Dermis blood vessel endothelial cell (primary cell): ENCODE measurements at regions not wholly inside any gene's neighbourhood (a gene's known extent, or its start where the extent isn't known, plus 50 kb on each side); places are given as distances from the start of the nearest gene placed in this dataset.

Source experiments
- DNase-seq: peaks from one replicate; pipeline ENCODE4 v3.0.0; 2010

- DNase-seq = no peak
Measured at GRCh38 chr1:170318736-170319135, 173.0 kb downstream of the NTMT2 start.

- DNase-seq = no peak
Measured at GRCh38 chr1:170321113-170321512, 175.4 kb downstream of the NTMT2 start.

DNA sequence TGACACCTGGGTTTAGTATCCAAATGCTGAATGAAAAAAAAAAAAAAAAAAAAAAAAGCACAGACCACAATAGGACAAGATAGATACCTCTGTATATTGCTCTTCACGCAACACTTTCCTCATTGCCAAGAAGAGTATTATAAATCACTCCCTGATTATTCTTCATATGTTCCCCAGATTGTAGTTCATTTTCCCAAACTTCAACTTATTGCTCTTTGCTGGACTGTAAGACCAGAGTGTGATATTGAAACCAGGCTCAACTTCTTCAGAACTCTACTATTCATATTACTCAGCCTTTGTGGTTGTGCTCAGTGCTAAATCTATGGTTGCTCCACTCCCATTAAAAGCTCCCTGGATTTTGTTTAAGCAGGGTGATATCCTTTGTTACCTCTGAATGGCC is 180.4 kb downstream of the NTMT2 start:
- DNase-seq = no peak

DNA sequence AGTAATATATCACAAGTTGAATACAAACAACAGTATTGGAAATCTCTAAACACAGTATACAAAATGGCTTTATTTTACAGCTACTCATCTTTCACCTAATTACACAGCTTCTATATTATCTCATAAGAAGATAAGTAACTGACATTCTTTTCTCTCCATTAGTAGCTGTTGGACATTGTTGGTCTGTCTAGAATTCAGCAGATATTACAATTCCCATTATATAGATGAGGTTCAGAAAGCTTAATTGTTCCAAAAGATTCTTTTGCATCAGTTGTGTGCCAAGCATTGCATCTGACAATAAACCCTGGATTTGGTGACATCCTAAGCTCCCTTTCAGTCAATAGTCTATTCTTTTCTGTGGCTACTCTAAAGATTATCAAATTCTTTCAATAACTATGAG is 187.0 kb downstream of the NTMT2 start:
- DNase-seq = no peak

DNA sequence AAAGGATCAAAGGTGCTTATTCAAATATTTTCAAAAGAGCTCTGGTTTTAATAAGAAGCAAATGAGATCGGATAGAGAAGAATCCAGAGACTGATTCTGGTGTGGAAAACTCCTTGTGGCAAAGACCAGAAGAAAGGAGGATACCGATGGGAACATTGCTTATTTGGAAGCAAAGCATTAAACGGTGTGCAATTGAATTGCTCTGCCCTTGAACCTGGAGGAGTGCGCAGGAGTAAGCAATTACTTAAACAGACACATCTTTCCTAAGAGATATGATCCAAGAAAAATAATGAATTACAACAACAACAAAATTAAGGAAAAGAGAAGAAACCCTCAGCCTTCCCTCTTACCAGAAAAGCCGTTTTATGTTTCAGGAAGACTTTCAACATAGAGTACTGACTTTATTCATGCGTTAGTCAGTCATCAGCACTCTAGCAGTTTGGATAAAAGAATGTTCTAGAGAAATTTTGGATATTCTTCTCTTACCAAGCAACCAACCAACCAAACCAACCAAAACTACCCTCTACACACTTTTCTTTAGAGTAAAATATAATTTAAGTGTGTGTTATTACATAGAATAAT is 191.7 kb downstream of the NTMT2 start:
- DNase-seq = no peak

- DNase-seq = no peak
Measured at GRCh38 chr1:170339534-170339933, 192.4 kb upstream of the GORAB start.

DNA sequence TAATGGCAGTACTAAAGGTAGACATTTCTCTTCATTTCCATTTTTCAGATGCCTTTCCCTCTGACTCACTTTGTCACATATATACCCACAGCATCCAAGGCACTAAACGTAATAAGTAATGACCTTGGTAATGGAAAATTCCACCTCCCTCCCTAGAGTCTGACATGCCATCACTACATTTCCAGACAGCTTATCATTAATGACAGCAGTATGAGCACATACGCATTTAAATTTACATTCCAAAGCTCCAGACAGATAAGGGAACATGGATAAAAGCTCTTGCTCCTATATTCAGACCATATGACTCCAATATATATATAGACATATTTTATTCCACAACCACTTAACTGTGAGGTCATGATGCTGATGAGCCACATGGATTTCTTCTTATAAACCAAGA is 191.7 kb upstream of the GORAB start:
- no peak for DNase-seq

- no peak for DNase-seq
Measured at GRCh38 chr1:170351366-170351946, 180.5 kb upstream of the GORAB start.

DNA sequence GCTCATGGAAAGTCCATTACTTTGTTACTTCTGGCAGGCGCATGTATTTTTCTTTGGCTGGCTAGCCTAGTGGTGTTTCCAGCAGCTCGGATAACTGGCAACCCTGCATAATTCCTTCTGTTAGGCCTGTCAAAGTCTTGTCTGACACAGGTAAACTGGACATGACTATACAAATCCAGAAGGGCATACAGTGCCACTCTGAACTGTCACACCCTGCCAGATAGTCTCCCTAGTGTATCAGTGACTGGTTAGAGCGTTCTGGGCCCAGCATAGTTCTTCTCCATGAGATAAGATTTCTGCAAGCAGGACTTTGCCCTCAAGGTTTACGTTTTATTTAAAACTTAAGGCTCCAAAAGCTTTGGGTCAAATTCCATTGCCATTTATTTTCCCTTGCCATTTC is 177.7 kb upstream of the GORAB start:
- no peak for DNase-seq

DNA sequence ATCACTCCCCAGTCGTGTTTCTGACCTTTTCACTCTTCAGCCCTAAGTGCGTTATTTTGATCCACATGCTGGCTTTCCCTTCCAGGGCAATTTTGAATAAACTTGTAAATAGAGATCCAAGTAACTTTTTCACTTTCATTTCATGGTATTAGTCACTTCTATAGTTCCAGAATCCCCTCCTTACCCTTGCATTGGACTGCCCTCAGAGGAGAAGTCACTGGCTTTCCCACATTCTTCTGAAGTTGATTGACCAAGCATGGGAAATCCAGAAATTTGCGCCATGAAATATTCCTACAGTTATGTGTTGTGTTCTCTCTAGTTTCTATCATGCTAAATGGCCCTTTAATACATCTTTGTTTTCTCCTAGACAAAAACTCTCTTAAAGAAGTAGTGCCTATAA is 177.3 kb upstream of the GORAB start:
- DNase-seq = no peak

DNA sequence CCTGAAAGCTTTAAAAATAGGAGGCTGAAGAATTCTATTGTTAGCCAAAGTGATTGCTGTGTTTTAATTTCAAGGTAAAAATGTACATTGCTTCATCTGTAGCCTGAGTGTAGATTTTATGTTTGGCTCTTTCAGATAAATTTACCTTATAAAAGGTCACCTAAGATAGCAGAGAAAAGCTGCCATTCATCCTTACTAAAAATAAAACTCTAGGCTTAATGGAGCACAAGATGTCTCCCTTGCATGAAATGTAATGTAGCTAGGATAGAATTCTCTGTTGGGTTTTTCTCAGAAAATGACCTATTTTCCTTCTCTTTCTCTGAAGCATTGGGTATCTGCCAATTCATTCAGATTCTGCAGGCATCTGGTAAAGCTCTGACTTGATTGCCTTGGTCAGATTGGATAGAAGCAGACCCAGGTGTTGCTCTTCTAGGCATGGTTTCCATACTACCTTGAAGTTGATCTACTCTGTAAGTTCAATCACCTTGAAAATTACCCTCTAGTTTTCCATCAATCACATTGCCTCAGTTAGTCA is 176.6 kb upstream of the GORAB start:
- DNase-seq = no peak

GRCh38 chr1:170356585-170356984 is 175.4 kb upstream of the GORAB start:
- no peak for DNase-seq

DNA sequence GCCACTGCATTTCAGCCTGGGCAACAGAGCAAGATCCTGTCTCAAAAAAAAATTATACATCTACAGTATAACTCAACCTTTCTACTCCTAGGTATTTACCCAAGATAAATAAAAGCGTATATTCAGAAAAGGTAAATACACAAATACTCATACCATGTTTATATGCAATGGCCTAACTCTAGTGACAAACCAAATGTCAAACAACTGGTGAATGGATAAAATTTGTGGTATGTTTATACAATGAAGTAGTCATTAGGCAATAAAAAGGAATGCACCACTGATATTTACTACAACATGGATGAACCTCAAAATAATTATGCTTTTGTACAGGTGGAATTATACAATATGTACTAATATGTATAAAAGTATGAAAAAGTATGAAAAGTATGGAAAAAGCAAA is 174.2 kb upstream of the GORAB start:
- no peak for DNase-seq

DNA sequence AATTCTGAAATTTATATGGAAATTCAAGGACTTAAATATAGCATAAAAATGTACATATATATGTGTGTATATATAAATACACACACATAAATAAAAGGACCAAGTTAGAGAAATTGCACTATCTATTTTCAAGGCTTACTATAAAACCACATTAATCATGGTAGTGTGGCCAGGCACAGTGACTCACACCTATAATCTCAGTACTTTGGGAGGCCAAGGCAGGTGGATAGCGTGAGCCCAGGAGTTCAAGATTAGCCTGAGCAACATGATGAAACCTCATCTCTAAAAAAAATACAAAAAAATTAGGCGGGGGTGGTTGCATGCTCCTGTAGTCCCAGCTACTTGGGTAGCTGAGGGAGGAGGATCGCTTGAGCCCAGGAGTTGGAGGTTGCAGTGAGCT is 171.4 kb upstream of the GORAB start:
- DNase-seq = no peak

GRCh38 chr1:170365331-170365730 is 166.6 kb upstream of the GORAB start:
- DNase-seq = no peak

- no peak for DNase-seq
Measured at GRCh38 chr1:170366980-170367379, 165.0 kb upstream of the GORAB start.

GRCh38 chr1:170367615-170368014 is 164.4 kb upstream of the GORAB start:
- no peak for DNase-seq

DNA sequence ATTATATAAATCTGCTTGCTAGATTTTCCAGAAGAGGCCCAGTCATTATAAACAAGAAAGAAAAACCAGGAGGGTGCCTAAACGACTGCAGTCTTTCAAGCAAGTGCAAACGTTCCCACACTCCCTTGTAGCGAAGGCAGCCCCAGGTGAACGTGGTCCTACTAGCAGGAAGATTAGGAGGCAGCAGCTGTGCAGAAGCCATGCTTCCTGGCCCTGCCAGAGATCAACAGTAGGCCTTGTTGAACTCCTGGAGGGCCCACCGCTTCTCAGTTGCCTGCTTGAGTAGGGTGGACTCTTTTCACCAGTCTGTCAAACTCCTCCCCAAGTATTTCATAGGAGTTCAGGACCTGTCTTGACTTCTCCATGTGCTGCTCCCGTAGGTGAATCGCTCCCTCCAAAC is 163.0 kb upstream of the GORAB start:
- DNase-seq = no peak

DNA sequence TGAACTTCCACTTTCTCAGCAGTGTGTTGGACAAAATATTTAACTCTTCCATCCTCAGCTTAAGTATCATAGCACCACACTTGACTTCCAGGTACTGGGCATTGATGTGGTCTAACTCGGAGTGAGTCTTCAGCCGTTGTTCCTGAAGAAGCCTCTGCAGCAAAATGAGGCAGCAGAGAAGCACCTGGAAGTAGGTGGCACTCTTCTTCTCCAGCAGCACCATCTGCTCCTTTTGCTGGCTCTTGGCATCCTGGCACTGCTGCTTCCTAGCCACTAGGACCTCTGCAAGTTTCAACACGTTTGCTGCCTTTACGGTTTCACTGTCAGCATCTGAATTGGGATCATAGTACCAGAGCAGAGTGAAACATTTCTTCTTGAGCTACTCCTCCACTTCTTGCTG is 162.5 kb upstream of the GORAB start:
- DNase-seq = no peak

GRCh38 chr1:170370087-170370486 is 161.9 kb upstream of the GORAB start:
- no peak for DNase-seq

DNA sequence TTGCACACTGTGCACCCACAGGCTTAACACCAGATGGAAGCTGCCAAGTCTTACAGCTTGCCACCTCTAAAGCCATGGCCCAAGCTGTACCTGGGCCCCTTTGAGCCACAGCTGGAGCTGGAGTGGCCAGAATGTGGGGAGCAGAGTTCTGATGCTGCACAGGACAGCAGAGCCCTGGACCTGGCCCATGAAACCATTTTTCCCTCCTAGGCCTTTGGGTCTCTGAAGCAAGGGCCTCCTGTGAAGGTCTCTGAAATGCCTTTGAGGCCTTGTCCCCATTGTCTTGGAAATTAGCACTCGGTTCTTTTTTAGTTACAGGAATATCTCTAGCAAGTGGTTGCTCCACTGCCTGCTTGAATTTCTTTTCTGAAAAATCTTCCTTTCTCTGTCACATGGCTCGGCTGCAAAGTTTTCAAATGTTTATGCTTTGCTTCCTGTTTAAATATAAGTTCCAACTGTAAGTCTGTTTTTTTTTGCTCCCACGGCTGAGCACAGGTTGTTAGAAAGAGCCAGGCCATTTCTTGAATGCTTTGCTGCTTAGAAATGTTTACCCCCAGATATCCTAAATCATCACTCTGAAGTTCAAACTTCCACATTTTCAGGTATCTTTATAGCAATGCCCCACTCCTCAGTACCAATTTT is 156.8 kb upstream of the GORAB start:
- no peak for DNase-seq

DNA sequence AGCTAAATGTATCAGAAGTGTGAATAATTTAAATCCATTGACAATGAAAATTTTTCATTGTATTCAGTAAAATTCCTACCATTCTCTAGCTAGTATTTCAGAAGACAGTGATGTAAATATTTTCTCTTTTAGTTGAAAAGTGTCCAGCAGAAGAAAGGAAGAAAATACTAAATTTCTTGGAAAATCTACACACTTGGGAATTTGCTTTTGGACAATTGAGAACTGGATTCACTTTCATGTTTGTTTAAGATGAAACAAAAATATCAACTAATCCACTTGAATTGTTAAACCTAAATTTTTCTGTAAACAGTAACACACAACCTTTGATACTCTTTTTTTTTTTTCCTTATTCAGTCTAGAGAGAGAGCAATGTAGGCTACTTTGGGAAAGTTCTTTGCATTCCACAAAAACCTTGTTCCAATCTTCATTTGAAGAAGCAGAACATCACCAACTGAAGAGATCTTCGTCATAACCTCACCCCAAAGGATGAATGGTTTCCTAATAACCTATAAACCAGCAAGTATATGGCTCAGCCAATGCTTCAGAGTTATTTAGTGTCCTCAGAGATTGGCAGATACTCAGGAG is 155.1 kb upstream of the GORAB start:
- no peak for DNase-seq

DNA sequence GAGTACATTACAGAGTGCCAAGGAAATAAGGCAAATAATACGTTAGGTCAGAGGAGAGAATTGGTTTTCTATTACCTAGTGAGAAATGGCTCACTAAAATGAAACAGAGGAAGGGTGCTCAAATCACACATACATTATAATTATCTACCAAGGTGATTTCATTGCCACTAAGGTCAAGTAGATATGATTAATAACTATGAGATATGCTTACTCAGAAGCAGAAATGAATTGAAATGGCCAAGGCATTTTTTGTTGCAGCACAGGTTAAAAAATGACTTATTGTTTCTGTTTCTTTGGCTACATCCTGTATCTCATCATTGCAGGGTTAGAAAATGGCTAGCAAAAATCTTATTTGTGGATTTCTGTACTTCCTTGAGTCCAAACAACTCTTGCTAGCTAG is 154.5 kb upstream of the GORAB start:
- no peak for DNase-seq
